Esophagus squamous epithelium (tissue), 4 donors: ENCODE measurements at regions not wholly inside any gene's neighbourhood (a gene's known extent, or its start where the extent isn't known, plus 50 kb on each side); places are given as distances from the start of the nearest gene placed in this dataset.

ENCODE experiments used
- POLR2A ChIP-seq, 4 donors: fragments of 450-650 bp; IDR thresholded peaks; one replicate each; pipeline ENCODE4 v1.6.1; 2017; ENCODE audit warnings: antibody characterized with exemption in 4 of 4, mild to moderate bottlenecking in 4 of 4, moderate library complexity in 3 of 4
- TF ChIP-seq, protein P1 (sequence below), 6 experiments: fragments of 450-650 bp in 4 of 6; fragments of 200-600 bp in 2 of 6; sonication (generic) in 2 of 6; IDR thresholded peaks; one replicate each; pipeline ENCODE4 v1.5.1; 2016 to 2019; ENCODE audit warnings: antibody characterized with exemption in 6 of 6, mild to moderate bottlenecking in 4 of 6, moderate library complexity in 4 of 6

DNA sequence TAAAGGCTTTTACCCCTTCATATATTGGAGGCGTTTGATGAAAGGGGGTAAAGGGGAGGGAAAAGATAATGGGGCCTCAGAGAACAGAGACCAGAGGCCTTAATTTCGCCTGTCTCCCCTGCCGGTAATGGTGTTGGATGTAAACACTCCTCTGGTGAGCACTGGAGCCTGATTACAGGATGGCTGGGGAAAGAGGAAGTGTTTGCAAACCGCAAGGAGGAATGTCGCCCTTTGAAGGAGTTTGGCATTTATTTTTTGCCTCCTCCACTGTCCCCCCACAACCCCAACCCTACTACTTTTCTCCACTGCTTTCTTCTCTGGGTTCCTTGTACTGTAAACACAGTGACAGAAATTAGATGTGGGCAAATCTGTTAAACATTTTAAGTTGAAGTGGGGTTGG, 211.9 kb upstream of the TBX3 start:
- TF ChIP-seq, protein P1, sequence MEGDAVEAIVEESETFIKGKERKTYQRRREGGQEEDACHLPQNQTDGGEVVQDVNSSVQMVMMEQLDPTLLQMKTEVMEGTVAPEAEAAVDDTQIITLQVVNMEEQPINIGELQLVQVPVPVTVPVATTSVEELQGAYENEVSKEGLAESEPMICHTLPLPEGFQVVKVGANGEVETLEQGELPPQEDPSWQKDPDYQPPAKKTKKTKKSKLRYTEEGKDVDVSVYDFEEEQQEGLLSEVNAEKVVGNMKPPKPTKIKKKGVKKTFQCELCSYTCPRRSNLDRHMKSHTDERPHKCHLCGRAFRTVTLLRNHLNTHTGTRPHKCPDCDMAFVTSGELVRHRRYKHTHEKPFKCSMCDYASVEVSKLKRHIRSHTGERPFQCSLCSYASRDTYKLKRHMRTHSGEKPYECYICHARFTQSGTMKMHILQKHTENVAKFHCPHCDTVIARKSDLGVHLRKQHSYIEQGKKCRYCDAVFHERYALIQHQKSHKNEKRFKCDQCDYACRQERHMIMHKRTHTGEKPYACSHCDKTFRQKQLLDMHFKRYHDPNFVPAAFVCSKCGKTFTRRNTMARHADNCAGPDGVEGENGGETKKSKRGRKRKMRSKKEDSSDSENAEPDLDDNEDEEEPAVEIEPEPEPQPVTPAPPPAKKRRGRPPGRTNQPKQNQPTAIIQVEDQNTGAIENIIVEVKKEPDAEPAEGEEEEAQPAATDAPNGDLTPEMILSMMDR (IDR thresholded peaks at IDR 0.05): no peak
- no peak for TF ChIP-seq POLR2A (IDR thresholded peaks at IDR 0.05)
